HEK293 (cell line): ENCODE measurements at regions not wholly inside any gene's neighbourhood (a gene's known extent, or its start where the extent isn't known, plus 50 kb on each side); places are given as distances from the start of the nearest gene placed in this dataset.

Experiments used
- BCL11B ChIP-seq: fragments of 450-650 bp; formaldehyde crosslinking; IDR thresholded peaks from 2 replicates; pipeline ENCODE4 v1.5.1; 2016; ENCODE audit warnings: low read depth, missing biosample characterization, missing genetic modification characterization
- TF ChIP-seq, protein P1 (sequence below): fragments of 450-650 bp; formaldehyde crosslinking; IDR thresholded peaks from 2 replicates; pipeline ENCODE4 v1.5.1; 2016; ENCODE audit warnings: missing biosample characterization, missing genetic modification characterization
- TF ChIP-seq, protein P2 (sequence below): fragments of 450-650 bp; formaldehyde crosslinking; IDR thresholded peaks from 2 replicates; pipeline ENCODE4 v1.5.1; 2016; ENCODE audit warnings: missing biosample characterization, missing genetic modification characterization, low read depth

DNA sequence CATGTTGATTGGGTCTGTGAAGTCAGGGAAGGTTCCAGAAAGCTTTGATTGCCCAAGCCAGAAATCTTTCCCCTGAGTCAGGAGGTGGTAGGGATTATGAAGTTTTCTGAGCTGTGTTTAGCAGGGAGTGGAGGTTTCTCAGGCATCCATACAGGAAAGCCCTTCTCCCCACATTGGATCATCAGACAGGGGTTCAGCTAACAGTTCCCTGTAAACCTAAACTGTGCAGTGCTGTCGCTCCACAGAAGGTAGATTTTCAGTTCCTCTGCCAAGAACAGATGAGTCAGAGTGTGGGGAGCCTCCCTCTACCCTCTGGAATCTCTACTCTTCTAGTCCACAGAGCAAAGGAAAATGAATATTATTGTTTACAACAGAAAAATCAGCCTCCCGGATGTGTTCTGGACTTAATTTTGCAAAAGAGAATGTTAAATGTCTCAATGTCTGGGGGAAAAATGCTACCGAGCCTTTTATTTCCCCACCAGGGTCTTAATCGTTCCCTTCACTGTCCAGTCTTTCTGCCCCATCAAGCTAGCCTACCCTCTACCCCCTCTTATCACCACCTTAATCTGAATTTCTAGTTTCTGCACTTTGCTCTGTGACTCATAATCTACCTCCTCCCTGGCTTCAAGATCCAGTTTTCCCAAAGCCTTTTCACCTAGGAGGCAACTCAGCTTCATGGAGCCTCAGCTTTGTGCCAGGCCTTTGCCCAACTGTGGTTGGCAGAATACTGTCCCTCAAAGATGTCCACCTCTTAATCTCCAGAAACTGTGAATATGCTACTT lies 355.6 kb downstream of the PRDM2 start:
- TF ChIP-seq, protein P1, sequence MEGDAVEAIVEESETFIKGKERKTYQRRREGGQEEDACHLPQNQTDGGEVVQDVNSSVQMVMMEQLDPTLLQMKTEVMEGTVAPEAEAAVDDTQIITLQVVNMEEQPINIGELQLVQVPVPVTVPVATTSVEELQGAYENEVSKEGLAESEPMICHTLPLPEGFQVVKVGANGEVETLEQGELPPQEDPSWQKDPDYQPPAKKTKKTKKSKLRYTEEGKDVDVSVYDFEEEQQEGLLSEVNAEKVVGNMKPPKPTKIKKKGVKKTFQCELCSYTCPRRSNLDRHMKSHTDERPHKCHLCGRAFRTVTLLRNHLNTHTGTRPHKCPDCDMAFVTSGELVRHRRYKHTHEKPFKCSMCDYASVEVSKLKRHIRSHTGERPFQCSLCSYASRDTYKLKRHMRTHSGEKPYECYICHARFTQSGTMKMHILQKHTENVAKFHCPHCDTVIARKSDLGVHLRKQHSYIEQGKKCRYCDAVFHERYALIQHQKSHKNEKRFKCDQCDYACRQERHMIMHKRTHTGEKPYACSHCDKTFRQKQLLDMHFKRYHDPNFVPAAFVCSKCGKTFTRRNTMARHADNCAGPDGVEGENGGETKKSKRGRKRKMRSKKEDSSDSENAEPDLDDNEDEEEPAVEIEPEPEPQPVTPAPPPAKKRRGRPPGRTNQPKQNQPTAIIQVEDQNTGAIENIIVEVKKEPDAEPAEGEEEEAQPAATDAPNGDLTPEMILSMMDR: no peak
- TF ChIP-seq, protein P2, sequence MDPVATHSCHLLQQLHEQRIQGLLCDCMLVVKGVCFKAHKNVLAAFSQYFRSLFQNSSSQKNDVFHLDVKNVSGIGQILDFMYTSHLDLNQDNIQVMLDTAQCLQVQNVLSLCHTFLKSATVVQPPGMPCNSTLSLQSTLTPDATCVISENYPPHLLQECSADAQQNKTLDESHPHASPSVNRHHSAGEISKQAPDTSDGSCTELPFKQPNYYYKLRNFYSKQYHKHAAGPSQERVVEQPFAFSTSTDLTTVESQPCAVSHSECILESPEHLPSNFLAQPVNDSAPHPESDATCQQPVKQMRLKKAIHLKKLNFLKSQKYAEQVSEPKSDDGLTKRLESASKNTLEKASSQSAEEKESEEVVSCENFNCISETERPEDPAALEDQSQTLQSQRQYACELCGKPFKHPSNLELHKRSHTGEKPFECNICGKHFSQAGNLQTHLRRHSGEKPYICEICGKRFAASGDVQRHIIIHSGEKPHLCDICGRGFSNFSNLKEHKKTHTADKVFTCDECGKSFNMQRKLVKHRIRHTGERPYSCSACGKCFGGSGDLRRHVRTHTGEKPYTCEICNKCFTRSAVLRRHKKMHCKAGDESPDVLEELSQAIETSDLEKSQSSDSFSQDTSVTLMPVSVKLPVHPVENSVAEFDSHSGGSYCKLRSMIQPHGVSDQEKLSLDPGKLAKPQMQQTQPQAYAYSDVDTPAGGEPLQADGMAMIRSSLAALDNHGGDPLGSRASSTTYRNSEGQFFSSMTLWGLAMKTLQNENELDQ (tag by site-specific recombination): no peak
- TF ChIP-seq BCL11B: no peak
